ENCODE measurements at regions not wholly inside any gene's neighbourhood (a gene's known extent, or its start where the extent isn't known, plus 50 kb on each side); places are given as distances from the start of the nearest gene placed in this dataset.

- TF ChIP-seq CTCF (IDR thresholded peaks at IDR 0.05; ENCODE audit: low read depth, low read length): no peak
- no peaks in the 10 kb centered on the region for H3K36me3 ChIP-seq
- no peak overlapping the region for H3K27ac ChIP-seq
- no peak for DNase-seq (ENCODE audit: low read depth in 1 of 2, low spot score in 1 of 2)
- no peaks in the 10 kb centered on the region for H3K9me3 ChIP-seq (ENCODE audit: low read depth)
- no peaks in the 10 kb centered on the region for H3K27me3 ChIP-seq
- H3K4me3 ChIP-seq: no peak overlapping the region
- H3K4me1 ChIP-seq (ENCODE audit: low read depth): no peaks in the 10 kb centered on the region
Observed at GRCh38 chr16:26995522-26995921, 71.2 kb upstream of the C16orf82 start.

GRCh38 chr16:27005386-27005785 lies 61.3 kb upstream of the C16orf82 start:
- Histone ChIP-seq H3K27ac (no peak overlapping the region), H3K36me3 (no peaks in the 10 kb centered on the region), H3K27me3 (no peaks in the 10 kb centered on the region), H3K9me3 (ENCODE audit: low read depth) (no peaks in the 10 kb centered on the region), H3K4me3 (no peak overlapping the region), H3K4me1 (ENCODE audit: low read depth) (no peaks in the 10 kb centered on the region)
- no peak for TF ChIP-seq CTCF (IDR thresholded peaks at IDR 0.05; ENCODE audit: low read depth, low read length)
- no peak for DNase-seq (ENCODE audit: low read depth in 1 of 2, low spot score in 1 of 2)
